ENCODE measurements at regions not wholly inside any gene's neighbourhood (a gene's known extent, or its start where the extent isn't known, plus 50 kb on each side); places are given as distances from the start of the nearest gene placed in this dataset.

- H3K9me3 Mint-ChIP-seq, result peaks cover 44% of the 10 kb centered on the region
- no peak for TF ChIP-seq CTCF (IDR thresholded peaks at IDR 0.05)
- no peaks in the 10 kb centered on the region for H3K4me1 Mint-ChIP-seq (ENCODE audit: low read depth)
- H3K4me3 Mint-ChIP-seq, result no peak overlapping the region
- no peak overlapping the region for H3K27ac Mint-ChIP-seq
- H3K36me3 Mint-ChIP-seq (ENCODE audit: low read depth), result no peaks in the 10 kb centered on the region; the same call in 1 of the 2 replicates
- peaks cover 1% of the 10 kb centered on the region for H3K27me3 Mint-ChIP-seq (ENCODE audit: insufficient read depth)
- no peak for DNase-seq
These were observed 348.4 kb upstream of the MTPN start for GRCh38 chr7:136325578-136325977.

GRCh38 chr7:136325027-136325426, 347.9 kb upstream of the MTPN start:
- Mint-ChIP-seq H3K9me3 (peaks cover 50% of the 10 kb centered on the region), H3K4me1 (ENCODE audit: low read depth) (no peaks in the 10 kb centered on the region), H3K4me3 (no peak overlapping the region), H3K27ac (no peak overlapping the region), H3K27me3 (ENCODE audit: insufficient read depth) (peaks cover 1% of the 10 kb centered on the region), H3K36me3 (ENCODE audit: low read depth) (no peaks in the 10 kb centered on the region; the same call in 1 of the 2 replicates)
- no peak for DNase-seq
- TF ChIP-seq CTCF (IDR thresholded peaks at IDR 0.05), result no peak

- DNase-seq, result no peak
- Mint-ChIP-seq H3K27ac (no peak overlapping the region), H3K27me3 (ENCODE audit: insufficient read depth) (peaks cover 1% of the 10 kb centered on the region), H3K4me3 (no peak overlapping the region), H3K4me1 (ENCODE audit: low read depth) (no peaks in the 10 kb centered on the region), H3K9me3 (peaks cover 57% of the 10 kb centered on the region), H3K36me3 (ENCODE audit: low read depth) (no peaks in the 10 kb centered on the region; the same call in 1 of the 2 replicates)
- TF ChIP-seq CTCF (IDR thresholded peaks at IDR 0.05), result no peak
These were observed 347.0 kb upstream of the MTPN start for GRCh38 chr7:136324073-136324704.

GRCh38 chr7:136312592-136312991, 335.4 kb upstream of the MTPN start:
- peaks cover 54% of the 10 kb centered on the region for H3K9me3 Mint-ChIP-seq

GRCh38 chr7:136309407-136309806, 332.2 kb upstream of the MTPN start:
- Mint-ChIP-seq H3K9me3 (peaks cover 30% of the 10 kb centered on the region), H3K4me3 (no peak overlapping the region), H3K4me1 (ENCODE audit: low read depth) (no peaks in the 10 kb centered on the region), H3K36me3 (ENCODE audit: low read depth) (peaks cover 4% of the 10 kb centered on the region; the same call in 1 of the 2 replicates), H3K27ac (no peak overlapping the region), H3K27me3 (ENCODE audit: insufficient read depth) (no peaks in the 10 kb centered on the region; the same call in 1 of the 2 replicates)
- no peak for TF ChIP-seq CTCF (IDR thresholded peaks at IDR 0.05)
- no peak for DNase-seq

More at GRCh38 chr7:136312592-136312991, 335.4 kb upstream of the MTPN start:
- Mint-ChIP-seq H3K27me3 (ENCODE audit: insufficient read depth) (no peaks in the 10 kb centered on the region; the same call in 1 of the 2 replicates), H3K36me3 (ENCODE audit: low read depth) (peaks cover 4% of the 10 kb centered on the region; the same call in 1 of the 2 replicates), H3K27ac (no peak overlapping the region), H3K4me1 (ENCODE audit: low read depth) (no peaks in the 10 kb centered on the region), H3K4me3 (no peak overlapping the region)
- DNase-seq, result no peak
- TF ChIP-seq CTCF (IDR thresholded peaks at IDR 0.05), result no peak
